ENCODE measurements at regions not wholly inside any gene's neighbourhood (a gene's known extent, or its start where the extent isn't known, plus 50 kb on each side); places are given as distances from the start of the nearest gene placed in this dataset.

GRCh38 chr10:128631801-128632241 lies 505.6 kb upstream of the MKI67 start:
- TF ChIP-seq TAF1 (IDR thresholded peaks at IDR 0.05; ENCODE audit: low read depth, low read length), result no peak
- no peak for TF ChIP-seq POLR2A (IDR thresholded peaks at IDR 0.05; ENCODE audit: low read depth, low read length)
- no peak for TF ChIP-seq POLR2AphosphoS5 (IDR thresholded peaks at IDR 0.05; ENCODE audit: low read depth, low read length)
- no peak for TF ChIP-seq SPI1 (IDR thresholded peaks at IDR 0.05; ENCODE audit: low read depth, low read length)
- no peak for TF ChIP-seq POU2F2 (IDR thresholded peaks at IDR 0.05; ENCODE audit: low read depth, low read length)
- TF ChIP-seq PAX5 (IDR thresholded peaks at IDR 0.05; ENCODE audit: insufficient read depth, low read length, severe bottlenecking), result no peak
- FAIRE-seq (no peak), DNase-seq (ENCODE audit: insufficient read length, low spot score) (no peak)

DNA sequence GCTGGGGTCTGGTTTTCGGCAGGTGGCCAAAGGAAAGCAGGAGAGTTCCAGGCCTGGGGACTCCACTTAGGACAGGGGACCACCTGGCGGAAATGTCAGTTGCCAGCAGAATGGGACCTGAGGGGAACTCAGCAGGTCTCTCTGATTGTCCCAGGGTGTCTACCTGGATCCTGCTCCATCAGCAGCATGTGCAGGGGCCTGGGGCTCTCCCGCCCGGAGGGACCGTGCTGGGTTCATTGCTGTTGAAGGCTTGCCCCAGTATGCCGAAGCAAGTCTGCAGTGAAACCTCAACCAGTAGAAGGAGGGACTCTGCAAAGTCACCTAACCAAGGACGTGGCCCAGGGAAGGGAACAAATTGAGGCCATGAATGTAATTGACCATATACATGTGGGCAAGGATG lies 506.5 kb upstream of the MKI67 start:
- DNase-seq (ENCODE audit: insufficient read length, low spot score) (no peak), FAIRE-seq (no peak)
- TF ChIP-seq POU2F2 (IDR thresholded peaks at IDR 0.05; ENCODE audit: low read depth, low read length), result no peak
- TF ChIP-seq POLR2AphosphoS5 (IDR thresholded peaks at IDR 0.05; ENCODE audit: low read depth, low read length), result no peak
- TF ChIP-seq POLR2A (IDR thresholded peaks at IDR 0.05; ENCODE audit: low read depth, low read length), result no peak
- TF ChIP-seq TAF1 (IDR thresholded peaks at IDR 0.05; ENCODE audit: low read depth, low read length), result no peak
- TF ChIP-seq PAX5 (IDR thresholded peaks at IDR 0.05; ENCODE audit: insufficient read depth, low read length, severe bottlenecking), result no peak

- no peak for FAIRE-seq
- TF ChIP-seq PAX5 (IDR thresholded peaks at IDR 0.05; ENCODE audit: insufficient read depth, low read length, severe bottlenecking), result no peak
- no peak for TF ChIP-seq SPI1 (IDR thresholded peaks at IDR 0.05; ENCODE audit: low read depth, low read length)
- no peak for TF ChIP-seq POLR2AphosphoS5 (IDR thresholded peaks at IDR 0.05; ENCODE audit: low read depth, low read length)
- no peak for TF ChIP-seq POU2F2 (IDR thresholded peaks at IDR 0.05; ENCODE audit: low read depth, low read length)
- TF ChIP-seq POLR2A (IDR thresholded peaks at IDR 0.05; ENCODE audit: low read depth, low read length), result no peak
- TF ChIP-seq TAF1 (IDR thresholded peaks at IDR 0.05; ENCODE audit: low read depth, low read length), result no peak
- no peak for DNase-seq (ENCODE audit: insufficient read length, low spot score)
Observed at GRCh38 chr10:128633864-128634540, 507.8 kb upstream of the MKI67 start.

DNA sequence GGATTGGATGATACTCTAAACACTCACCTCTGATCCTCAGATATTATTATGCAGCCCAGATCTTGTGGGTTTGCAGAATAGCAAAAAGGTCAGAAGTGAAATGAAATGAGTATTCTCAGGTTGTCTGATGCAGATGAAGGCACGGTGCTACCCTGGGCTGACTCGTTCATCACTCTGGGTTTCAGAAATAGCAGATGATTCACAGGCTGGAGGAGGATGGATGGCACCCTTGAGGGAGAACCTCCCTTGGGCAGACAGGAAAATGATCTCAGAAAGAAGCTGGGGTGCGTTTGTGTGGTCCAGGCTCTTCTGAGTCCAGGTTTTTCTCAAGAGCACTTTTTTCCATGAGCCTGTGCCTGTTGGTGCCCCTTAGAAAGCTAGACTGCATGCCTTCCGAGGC lies 515.8 kb upstream of the MKI67 start:
- TF ChIP-seq POLR2AphosphoS5 (IDR thresholded peaks at IDR 0.05; ENCODE audit: low read depth, low read length), result no peak
- no peak for TF ChIP-seq SPI1 (IDR thresholded peaks at IDR 0.05; ENCODE audit: low read depth, low read length)
- TF ChIP-seq PAX5 (IDR thresholded peaks at IDR 0.05; ENCODE audit: insufficient read depth, low read length, severe bottlenecking), result no peak
- no peak for TF ChIP-seq TAF1 (IDR thresholded peaks at IDR 0.05; ENCODE audit: low read depth, low read length)
- TF ChIP-seq POU2F2 (IDR thresholded peaks at IDR 0.05; ENCODE audit: low read depth, low read length), result no peak
- no peak for TF ChIP-seq POLR2A (IDR thresholded peaks at IDR 0.05; ENCODE audit: low read depth, low read length)
- FAIRE-seq, result no peak
- DNase-seq (ENCODE audit: insufficient read length, low spot score), result no peak

DNA sequence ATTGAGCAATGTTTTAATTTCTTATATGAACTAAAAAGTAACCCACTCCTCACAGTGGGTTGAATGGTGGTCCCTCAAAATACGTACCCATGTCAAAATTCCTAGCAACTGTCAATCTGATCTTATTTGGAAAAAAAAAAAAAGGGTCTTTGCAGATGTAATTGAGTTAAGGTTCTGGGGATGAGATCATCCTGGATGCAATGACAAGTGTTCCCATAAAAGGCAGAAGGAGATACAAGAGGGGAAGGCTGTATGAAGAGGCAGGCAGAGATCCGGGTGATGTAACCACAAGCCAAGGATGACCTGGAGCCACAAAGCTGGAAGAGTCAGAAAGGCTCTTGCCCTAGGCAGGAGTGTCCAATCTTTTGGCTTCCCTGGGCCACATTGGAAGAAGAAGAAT lies 516.3 kb upstream of the MKI67 start:
- no peak for DNase-seq (ENCODE audit: insufficient read length, low spot score)
- no peak for FAIRE-seq
- TF ChIP-seq SPI1 (IDR thresholded peaks at IDR 0.05; ENCODE audit: low read depth, low read length) (no peak), TAF1 (IDR thresholded peaks at IDR 0.05; ENCODE audit: low read depth, low read length) (no peak), POLR2AphosphoS5 (IDR thresholded peaks at IDR 0.05; ENCODE audit: low read depth, low read length) (no peak), POU2F2 (IDR thresholded peaks at IDR 0.05; ENCODE audit: low read depth, low read length) (no peak), PAX5 (IDR thresholded peaks at IDR 0.05; ENCODE audit: insufficient read depth, low read length, severe bottlenecking) (no peak), POLR2A (IDR thresholded peaks at IDR 0.05; ENCODE audit: low read depth, low read length) (no peak)

DNA sequence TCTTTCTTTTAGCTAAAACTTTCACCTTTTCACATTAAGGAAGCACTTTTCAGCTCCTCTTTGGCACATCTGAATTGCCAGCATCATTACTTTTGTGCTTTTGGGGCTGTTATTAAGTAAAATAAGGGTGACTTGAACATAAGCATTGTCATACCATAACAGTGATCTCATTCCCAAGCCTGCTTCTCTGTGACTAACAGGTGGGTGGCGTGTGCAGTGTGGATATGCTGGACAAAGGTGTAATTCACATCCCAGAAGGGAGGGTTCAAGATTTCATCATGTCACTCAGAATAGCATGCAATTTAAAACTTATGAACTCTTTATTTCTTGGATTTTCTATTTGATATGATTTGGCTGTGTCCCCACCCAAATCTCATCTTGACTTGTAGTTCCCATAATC lies 517.4 kb upstream of the MKI67 start:
- FAIRE-seq (no peak), DNase-seq (ENCODE audit: insufficient read length, low spot score) (no peak)
- TF ChIP-seq POU2F2 (IDR thresholded peaks at IDR 0.05; ENCODE audit: low read depth, low read length), result no peak
- TF ChIP-seq POLR2AphosphoS5 (IDR thresholded peaks at IDR 0.05; ENCODE audit: low read depth, low read length), result no peak

- no peak for TF ChIP-seq POU2F2 (IDR thresholded peaks at IDR 0.05; ENCODE audit: low read depth, low read length)
- TF ChIP-seq SPI1 (IDR thresholded peaks at IDR 0.05; ENCODE audit: low read depth, low read length), result no peak
- no peak for TF ChIP-seq PAX5 (IDR thresholded peaks at IDR 0.05; ENCODE audit: insufficient read depth, low read length, severe bottlenecking)
- DNase-seq (ENCODE audit: insufficient read length, low spot score), result no peak
- no peak for FAIRE-seq
Observed at GRCh38 chr10:128645486-128645885, 519.3 kb upstream of the MKI67 start.

DNA sequence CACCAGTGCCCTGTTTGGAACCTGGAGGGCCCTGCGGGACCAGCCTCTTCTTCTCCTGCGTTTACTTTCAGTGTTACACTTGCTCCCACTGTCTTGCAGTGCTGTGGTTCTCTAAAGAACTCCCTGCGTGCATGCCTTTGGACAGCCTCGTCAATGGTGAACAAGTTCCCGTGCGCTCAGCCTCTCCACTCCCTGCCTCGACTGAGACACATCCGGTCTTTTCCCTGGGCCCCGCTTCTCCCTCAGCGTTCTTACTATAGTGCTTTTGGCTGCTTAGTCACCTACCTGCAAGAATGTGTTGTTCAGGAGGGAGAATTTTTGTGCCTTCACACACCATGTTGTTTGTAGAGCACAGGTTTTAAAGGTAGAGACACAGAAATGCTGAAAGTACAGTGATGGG lies 520.7 kb upstream of the MKI67 start:
- no peak for DNase-seq (ENCODE audit: insufficient read length, low spot score)
- FAIRE-seq, result no peak
- no peak for TF ChIP-seq PAX5 (IDR thresholded peaks at IDR 0.05; ENCODE audit: insufficient read depth, low read length, severe bottlenecking)
- TF ChIP-seq POLR2AphosphoS5 (IDR thresholded peaks at IDR 0.05; ENCODE audit: low read depth, low read length), result no peak
- TF ChIP-seq SPI1 (IDR thresholded peaks at IDR 0.05; ENCODE audit: low read depth, low read length), result no peak
- TF ChIP-seq POLR2A (IDR thresholded peaks at IDR 0.05; ENCODE audit: low read depth, low read length), result no peak
- no peak for TF ChIP-seq TAF1 (IDR thresholded peaks at IDR 0.05; ENCODE audit: low read depth, low read length)
- TF ChIP-seq POU2F2 (IDR thresholded peaks at IDR 0.05; ENCODE audit: low read depth, low read length), result no peak

DNA sequence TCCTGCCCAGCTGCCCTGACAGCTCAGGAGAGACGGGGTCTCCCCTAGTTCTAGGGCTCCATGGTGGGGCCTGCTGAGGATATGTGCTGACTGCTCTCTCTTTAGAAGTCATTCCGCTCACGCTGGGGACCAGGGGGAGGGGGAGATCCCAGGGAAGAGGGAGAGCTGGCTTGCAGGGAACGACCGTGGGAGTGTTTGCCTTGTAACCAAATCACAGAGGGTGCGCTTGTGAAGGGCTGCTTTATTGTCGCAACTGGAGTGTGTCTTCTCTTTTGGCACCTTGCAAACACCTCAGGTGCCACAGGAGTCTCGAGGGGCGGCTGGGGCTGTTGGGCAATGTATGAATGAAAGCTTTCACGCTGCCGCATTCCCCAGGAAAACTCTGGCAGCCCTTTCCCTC lies 531.3 kb upstream of the MKI67 start:
- DNase-seq (ENCODE audit: insufficient read length, low spot score), result no peak
- TF ChIP-seq POLR2AphosphoS5 (IDR thresholded peaks at IDR 0.05; ENCODE audit: low read depth, low read length) (no peak), POU2F2 (IDR thresholded peaks at IDR 0.05; ENCODE audit: low read depth, low read length) (no peak), POLR2A (IDR thresholded peaks at IDR 0.05; ENCODE audit: low read depth, low read length) (no peak), SPI1 (IDR thresholded peaks at IDR 0.05; ENCODE audit: low read depth, low read length) (no peak), PAX5 (IDR thresholded peaks at IDR 0.05; ENCODE audit: insufficient read depth, low read length, severe bottlenecking) (no peak)
- no peak for FAIRE-seq

DNA sequence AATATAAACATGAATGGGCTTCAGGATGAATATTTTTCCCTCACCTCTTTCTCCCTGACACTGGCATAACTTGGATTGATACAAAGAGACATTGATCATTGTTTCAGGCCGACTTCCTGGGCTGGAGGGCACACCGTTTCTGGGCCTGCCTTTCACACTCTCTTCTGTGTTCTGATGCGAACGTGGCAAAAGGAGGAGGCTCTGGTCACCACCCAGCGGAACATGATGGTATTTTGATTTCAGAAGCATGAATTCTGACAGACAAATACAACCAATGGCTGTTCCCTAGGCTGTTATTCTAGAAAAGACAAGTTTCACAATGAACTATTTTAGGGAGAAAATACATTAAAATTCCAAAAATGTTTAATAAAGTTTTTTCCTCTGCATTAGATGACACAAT lies 534.5 kb upstream of the MKI67 start:
- TF ChIP-seq POU2F2 (IDR thresholded peaks at IDR 0.05; ENCODE audit: low read depth, low read length), result no peak
- no peak for TF ChIP-seq POLR2A (IDR thresholded peaks at IDR 0.05; ENCODE audit: low read depth, low read length)
- TF ChIP-seq PAX5 (IDR thresholded peaks at IDR 0.05; ENCODE audit: insufficient read depth, low read length, severe bottlenecking), result no peak
- no peak for TF ChIP-seq TAF1 (IDR thresholded peaks at IDR 0.05; ENCODE audit: low read depth, low read length)
- TF ChIP-seq POLR2AphosphoS5 (IDR thresholded peaks at IDR 0.05; ENCODE audit: low read depth, low read length), result no peak
- TF ChIP-seq SPI1 (IDR thresholded peaks at IDR 0.05; ENCODE audit: low read depth, low read length), result no peak
- DNase-seq (ENCODE audit: insufficient read length, low spot score), result no peak
- no peak for FAIRE-seq

Data from GM12891 (cell line).